Right lobe of liver (tissue), 6 donors: ENCODE measurements at regions not wholly inside any gene's neighbourhood (a gene's known extent, or its start where the extent isn't known, plus 50 kb on each side); places are given as distances from the start of the nearest gene placed in this dataset.

Experiments
- ATAC-seq, 4 donors: fragments of 200-7000 bp; cut with Tn5 transposase; one replicate each; pipeline ENCODE4 v1.9.1; 2020; ENCODE audit warnings: mild to moderate bottlenecking in 4 of 4, moderate library complexity in 4 of 4
- DNase-seq, 3 donors: peaks; one replicate each; pipeline ENCODE4 v3.0.0-alpha.2; 2020
- H3K27ac ChIP-seq, 3 donors: fragments of 200-600 bp; one replicate each; pipeline ENCODE4 v1.8.0; 2022
- H3K27me3 ChIP-seq, 2 donors: fragments of 200-600 bp; one replicate each; pipeline ENCODE4 v1.8.0; 2022
- H3K36me3 ChIP-seq, 4 donors: fragments of 200-600 bp; sonication (generic) in 1 of 4; one replicate each; pipeline versions ENCODE4 v1.5.1 to v1.8.0; 2017 to 2022; ENCODE audit warnings: control low read depth in 1 of 4
- H3K4me1 ChIP-seq, 4 donors: fragments of 200-600 bp; sonication (generic) in 1 of 4; one replicate each; pipeline versions ENCODE4 v1.5.1 to v1.8.0; 2017 to 2022; ENCODE audit warnings: control low read depth in 1 of 4
- H3K4me3 ChIP-seq, 3 donors: fragments of 200-600 bp; one replicate each; pipeline ENCODE4 v1.8.0; 2022
- H3K9me3 ChIP-seq, 4 donors: fragments of 200-600 bp; sonication (generic) in 1 of 4; one replicate each; pipeline versions ENCODE4 v1.5.1 to v1.8.0; 2017 to 2022; ENCODE audit warnings: control low read depth in 1 of 4
- CTCF ChIP-seq, 4 donors: fragments of 200-600 bp in 3 of 4; fragments of 450-650 bp in 1 of 4; IDR thresholded peaks; one replicate each; pipeline versions ENCODE4 v1.5.1 to v1.8.0; 2016 to 2022; ENCODE audit warnings: antibody characterized with exemption in 4 of 4, mild to moderate bottlenecking in 2 of 4
- POLR2A ChIP-seq: fragments of 450-650 bp; IDR thresholded peaks from one replicate; pipeline ENCODE4 v1.6.1; 2017; ENCODE audit warnings: antibody characterized with exemption, mild to moderate bottlenecking
- WGBS: methylation state at CpG from one replicate; pipeline ENCODE4 v1.1.6; 2018; ENCODE audit warnings: low coverage, low lambda C conversion rate; ENCODE audit not compliant: insufficient coverage; ENCODE audit errors: missing lambda C conversion rate; 5-methylcytosine and 5-hydroxymethylcytosine counted together
- intact Hi-C, 2 donors: fragments of 100-400 bp; cut with DNase I; formaldehyde crosslinking; loops; one replicate each; pipeline versions ENCODE4 v1.11.2 to v1.14.1; 2022
- donor health status: DM: no; HTN: yes; CAD: no.
- donor health status: DM: no; HTN: no; CAD: no.
- donor health status: DM: no; HTN: no; CAD: no.
- donor health status: DM: no; HTN: yes; CAD: no.
- donor health status: DM: no; HTN: yes; CAD: no.

GRCh38 chr3:3699407-3699806 is 99.8 kb upstream of the LRRN1 start:
- Histone ChIP-seq H3K4me1 (no peaks in the 10 kb centered on the region), H3K27ac (no peak overlapping the region), H3K9me3 (no peaks in the 10 kb centered on the region), H3K4me3 (no peak overlapping the region), H3K27me3 (no peaks in the 10 kb centered on the region), H3K36me3 (no peaks in the 10 kb centered on the region)
- TF ChIP-seq CTCF (IDR thresholded peaks at IDR 0.05): no peak
- no peak for TF ChIP-seq POLR2A
- no peak for ATAC-seq
- no peak for DNase-seq
- 60% methylated on average over 5 of the region's 5 CpGs for WGBS
- intact Hi-C loops: no loop called here

GRCh38 chr3:3696345-3696744 is 102.9 kb upstream of the LRRN1 start:
- TF ChIP-seq POLR2A (no peak), CTCF (IDR thresholded peaks at IDR 0.05) (no peak)
- Histone ChIP-seq H3K27ac (no peak overlapping the region), H3K27me3 (no peaks in the 10 kb centered on the region), H3K4me3 (no peak overlapping the region), H3K4me1 (no peaks in the 10 kb centered on the region), H3K36me3 (no peaks in the 10 kb centered on the region), H3K9me3 (no peaks in the 10 kb centered on the region)
- no peak for DNase-seq
- ATAC-seq: no peak
- WGBS: 78% methylated on average over 5 of the region's 5 CpGs
- intact Hi-C loops: no loop called here

- WGBS: no CpG with 5 or more reads among the region's 1 CpG
- no peak for TF ChIP-seq POLR2A
- no peak for TF ChIP-seq CTCF (IDR thresholded peaks at IDR 0.05)
Measured at GRCh38 chr3:3693593-3693992, 105.6 kb upstream of the LRRN1 start.

GRCh38 chr3:3689601-3690375 is 109.4 kb upstream of the LRRN1 start:
- no peaks in the 10 kb centered on the region for H3K27me3 ChIP-seq
- ATAC-seq: peak in 2 of 4 donors; percentile 48 to 49
- no peak for DNase-seq
- peaks cover 0 to 4% (median 0%) of the 10 kb centered on the region in 4 donors for H3K4me1 ChIP-seq
- H3K27ac ChIP-seq: no peak overlapping the region
- TF ChIP-seq POLR2A: no peak
- no peak for TF ChIP-seq CTCF (IDR thresholded peaks at IDR 0.05)
- intact Hi-C loops: no loop called here
- no peaks in the 10 kb centered on the region for H3K9me3 ChIP-seq
- no peaks in the 10 kb centered on the region for H3K36me3 ChIP-seq
- 44% methylated on average over 1 of the region's 2 CpGs for WGBS
- no peak overlapping the region for H3K4me3 ChIP-seq

More at GRCh38 chr3:3693593-3693992, 105.6 kb upstream of the LRRN1 start:
- no peak for DNase-seq
- Histone ChIP-seq H3K9me3 (no peaks in the 10 kb centered on the region), H3K27ac (no peak overlapping the region), H3K27me3 (no peaks in the 10 kb centered on the region), H3K36me3 (no peaks in the 10 kb centered on the region), H3K4me3 (no peak overlapping the region), H3K4me1 (peaks cover 0 to 4% (median 0%) of the 10 kb centered on the region in 4 donors)
- intact Hi-C loops: no loop called here
- no peak for ATAC-seq
